Adrenal gland (tissue), 9 donors: ENCODE measurements at regions not wholly inside any gene's neighbourhood (a gene's known extent, or its start where the extent isn't known, plus 50 kb on each side); places are given as distances from the start of the nearest gene placed in this dataset.

Source experiments
- DNase-seq, 7 donors: peaks; one replicate each; pipeline ENCODE4 v3.0.0-alpha.2; 2019 to 2020
- H3K27ac ChIP-seq, 5 donors: fragments of 200-600 bp; sonication (generic) in 4 of 5; 1 replicate in 3 of 5; 2 replicates in 2 of 5; pipeline versions ENCODE4 v1.5.1 to v1.8.0; 2016 to 2020; ENCODE audit warnings: mild to moderate bottlenecking in 1 of 5
- H3K27me3 ChIP-seq: fragments of 200-600 bp; 2 replicates; pipeline ENCODE4 v1.8.0; 2021
- H3K36me3 ChIP-seq, 2 donors: fragments of 200-600 bp; replicated peaks in 1 of 2; 1 replicate in 1 of 2; 2 replicates in 1 of 2; pipeline versions ENCODE4 v1.5.1 to v1.8.0; 2018 to 2022
- H3K4me1 ChIP-seq, 2 donors: fragments of 200-600 bp; replicated peaks in 1 of 2; 1 replicate in 1 of 2; 2 replicates in 1 of 2; pipeline versions ENCODE4 v1.5.1 to v1.8.0; 2018 to 2021
- H3K4me3 ChIP-seq, 4 donors: fragments of 200-600 bp; sonication (generic) in 3 of 4; one replicate each; pipeline ENCODE4 v1.5.1; 2016 to 2018
- H3K9me3 ChIP-seq, 3 donors: fragments of 200-600 bp; sonication (generic) in 1 of 3; replicated peaks in 1 of 3; 1 replicate in 2 of 3; 2 replicates in 1 of 3; pipeline versions ENCODE4 v1.5.1 to v1.8.0; 2016 to 2021
- POLR2A ChIP-seq, 2 donors: fragments of 450-650 bp; IDR thresholded peaks; one replicate each; pipeline ENCODE4 v1.6.1; 2017; ENCODE audit warnings: antibody characterized with exemption in 2 of 2, mild to moderate bottlenecking in 2 of 2, moderate library complexity in 1 of 2
- WGBS, 4 donors: extraction: QIAGEN DNeasy Blood & Tissue Kit in 2 of 4; methylation state at CpG; one replicate each; pipeline versions ENCODE4 v1.1.5 to v1.1.7; 2013 to 2017; 5-methylcytosine and 5-hydroxymethylcytosine counted together
- intact Hi-C, 2 donors: fragments of 100-400 bp; cut with DNase I; formaldehyde crosslinking; loops; one replicate each; pipeline versions ENCODE4 v1.14.1 to v1.15.0; 2022 to 2023
- TF ChIP-seq, protein P1 (sequence below), 6 experiments: fragments of 450-650 bp in 4 of 6; fragments of 200-600 bp in 2 of 6; sonication (generic) in 1 of 6; IDR thresholded peaks; 1 replicate in 5 of 6; 2 replicates in 1 of 6; pipeline versions ENCODE4 v1.5.1 to v1.8.0; 2016 to 2021; ENCODE audit warnings: antibody characterized with exemption in 6 of 6, mild to moderate bottlenecking in 2 of 6, moderate library complexity in 1 of 6
- donor health status: healthy with polysubstance abuse.
- donor health status: Bipolar disorder and iron deficiency.
- donor health status: DM: yes; HTN: yes; CAD: no.
- donor health status: DM: no; HTN: no; CAD: no.
- donor health status: DM: no; HTN: no; CAD: no.

DNA sequence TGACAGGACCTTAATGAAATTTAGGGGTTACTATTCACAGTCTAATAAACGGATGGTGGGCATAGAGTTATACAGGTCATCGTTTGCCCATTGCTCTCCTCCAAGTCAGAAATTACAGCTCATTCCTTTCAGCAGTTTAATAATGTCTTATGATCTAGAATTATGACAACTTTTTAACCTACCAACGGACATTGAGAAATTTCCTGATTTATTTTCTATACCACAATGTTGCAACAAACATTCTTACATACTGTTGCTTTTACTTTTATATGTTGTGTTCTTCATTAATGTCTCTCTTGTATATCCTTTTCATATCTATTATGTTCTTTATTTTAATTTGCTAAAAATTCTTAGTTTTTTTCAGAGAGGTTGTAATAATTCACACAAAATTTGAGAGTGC lies 152.8 kb upstream of the PRLR start:
- no peaks in the 10 kb centered on the region for H3K27me3 ChIP-seq
- no peaks in the 10 kb centered on the region for H3K4me1 ChIP-seq
- H3K9me3 ChIP-seq: no peaks in the 10 kb centered on the region
- 71 to 84% (median 79%) methylated on average over 3 of the region's 3 CpGs for WGBS, 4 donors
- no peak for DNase-seq
- no peaks in the 10 kb centered on the region for H3K36me3 ChIP-seq
- intact Hi-C loops: no loop called here
- TF ChIP-seq, protein P1, sequence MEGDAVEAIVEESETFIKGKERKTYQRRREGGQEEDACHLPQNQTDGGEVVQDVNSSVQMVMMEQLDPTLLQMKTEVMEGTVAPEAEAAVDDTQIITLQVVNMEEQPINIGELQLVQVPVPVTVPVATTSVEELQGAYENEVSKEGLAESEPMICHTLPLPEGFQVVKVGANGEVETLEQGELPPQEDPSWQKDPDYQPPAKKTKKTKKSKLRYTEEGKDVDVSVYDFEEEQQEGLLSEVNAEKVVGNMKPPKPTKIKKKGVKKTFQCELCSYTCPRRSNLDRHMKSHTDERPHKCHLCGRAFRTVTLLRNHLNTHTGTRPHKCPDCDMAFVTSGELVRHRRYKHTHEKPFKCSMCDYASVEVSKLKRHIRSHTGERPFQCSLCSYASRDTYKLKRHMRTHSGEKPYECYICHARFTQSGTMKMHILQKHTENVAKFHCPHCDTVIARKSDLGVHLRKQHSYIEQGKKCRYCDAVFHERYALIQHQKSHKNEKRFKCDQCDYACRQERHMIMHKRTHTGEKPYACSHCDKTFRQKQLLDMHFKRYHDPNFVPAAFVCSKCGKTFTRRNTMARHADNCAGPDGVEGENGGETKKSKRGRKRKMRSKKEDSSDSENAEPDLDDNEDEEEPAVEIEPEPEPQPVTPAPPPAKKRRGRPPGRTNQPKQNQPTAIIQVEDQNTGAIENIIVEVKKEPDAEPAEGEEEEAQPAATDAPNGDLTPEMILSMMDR (IDR thresholded peaks at IDR 0.05): no peak
- TF ChIP-seq POLR2A (IDR thresholded peaks at IDR 0.05): no peak
- H3K4me3 ChIP-seq: no peak overlapping the region
- H3K27ac ChIP-seq: no peak overlapping the region

DNA sequence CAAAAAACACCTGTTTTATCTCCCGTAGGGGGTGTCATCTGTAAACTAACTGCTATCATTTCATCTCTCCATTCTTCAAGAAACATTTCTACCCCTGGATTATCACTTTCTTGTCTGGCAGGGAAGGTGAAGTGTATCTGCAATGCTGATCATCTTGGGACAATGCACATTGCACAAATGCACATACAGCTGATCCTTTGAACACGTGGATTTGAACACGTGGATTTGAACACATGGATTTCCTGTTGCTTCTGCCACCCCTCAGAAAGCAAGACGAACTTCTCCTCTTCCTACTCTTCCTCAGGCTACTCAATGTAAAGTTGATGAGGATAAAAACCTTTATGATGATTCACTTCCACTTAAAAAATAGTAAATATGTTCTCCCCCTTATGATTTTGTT lies 147.4 kb upstream of the PRLR start:
- Histone ChIP-seq H3K36me3 (no peaks in the 10 kb centered on the region), H3K4me3 (no peak overlapping the region), H3K27ac (no peak overlapping the region), H3K27me3 (no peaks in the 10 kb centered on the region), H3K9me3 (no peaks in the 10 kb centered on the region), H3K4me1 (no peaks in the 10 kb centered on the region)
- TF ChIP-seq POLR2A (IDR thresholded peaks at IDR 0.05): no peak
- TF ChIP-seq, protein P1 (IDR thresholded peaks at IDR 0.05): no peak
- 77 to 84% (median 81%) methylated on average over 4 of the region's 4 CpGs for WGBS, 4 donors
- DNase-seq: no peak
- intact Hi-C loops: no loop called here

DNA sequence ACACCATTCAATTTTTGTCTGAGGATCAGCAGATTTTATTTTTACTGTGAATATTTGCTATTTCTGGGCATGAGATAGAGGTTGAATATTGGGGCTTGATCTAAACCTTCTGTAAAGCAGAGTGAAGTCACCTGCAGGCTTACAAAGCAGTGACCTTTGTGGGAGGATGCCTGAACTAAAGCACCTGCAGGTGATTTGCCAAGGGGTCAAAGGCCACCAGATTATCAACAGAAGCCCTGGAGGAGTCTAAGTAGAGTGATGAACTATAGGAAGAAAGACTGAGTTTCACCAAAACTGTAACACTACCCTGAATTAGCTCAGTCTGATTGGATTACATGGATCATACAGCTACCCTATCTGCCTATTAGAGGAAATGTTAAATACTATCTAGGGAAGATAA lies 144.3 kb upstream of the PRLR start:
- no peak for DNase-seq
- intact Hi-C loops: no loop called here
- Histone ChIP-seq H3K9me3 (no peaks in the 10 kb centered on the region), H3K4me3 (no peak overlapping the region), H3K4me1 (no peaks in the 10 kb centered on the region), H3K27me3 (no peaks in the 10 kb centered on the region), H3K27ac (no peak overlapping the region), H3K36me3 (no peaks in the 10 kb centered on the region)
- TF ChIP-seq, protein P1 (IDR thresholded peaks at IDR 0.05): no peak
- no peak for TF ChIP-seq POLR2A (IDR thresholded peaks at IDR 0.05)

DNA sequence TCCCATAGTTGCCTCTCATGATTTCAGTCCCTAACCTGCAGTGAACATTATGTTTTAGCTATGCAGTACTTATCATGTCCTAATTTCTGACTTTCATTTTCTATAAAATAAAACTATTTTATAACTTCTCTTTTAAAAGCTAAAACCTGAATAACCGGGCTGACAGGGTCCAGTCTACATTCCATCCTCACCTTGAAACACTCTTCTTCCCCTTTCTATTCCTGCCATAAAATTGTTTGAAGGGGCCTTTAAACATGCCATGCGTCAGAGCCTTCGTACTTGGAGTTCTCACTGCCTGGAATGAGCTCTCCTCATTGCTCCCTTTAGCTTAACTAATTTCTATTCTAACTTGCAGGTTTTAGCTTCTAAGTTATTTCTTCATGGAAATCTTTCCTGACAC lies 143.0 kb upstream of the PRLR start:
- H3K27ac ChIP-seq: no peak overlapping the region
- intact Hi-C loops: no loop called here
- DNase-seq: no peak
- H3K4me3 ChIP-seq: no peak overlapping the region
- no peaks in the 10 kb centered on the region for H3K36me3 ChIP-seq
- no peaks in the 10 kb centered on the region for H3K4me1 ChIP-seq
- no peaks in the 10 kb centered on the region for H3K27me3 ChIP-seq
- TF ChIP-seq POLR2A (IDR thresholded peaks at IDR 0.05): no peak
- TF ChIP-seq, protein P1 (IDR thresholded peaks at IDR 0.05): no peak
- no peaks in the 10 kb centered on the region for H3K9me3 ChIP-seq
- 92 to 96% (median 94%) methylated on average over 3 of the region's 3 CpGs for WGBS, 4 donors
